ENCODE measurements at regions not wholly inside any gene's neighbourhood (a gene's known extent, or its start where the extent isn't known, plus 50 kb on each side); places are given as distances from the start of the nearest gene placed in this dataset.

GRCh38 chr6:156416391-156416790 is 360.8 kb upstream of the ARID1B start:
- TF ChIP-seq, protein P1, sequence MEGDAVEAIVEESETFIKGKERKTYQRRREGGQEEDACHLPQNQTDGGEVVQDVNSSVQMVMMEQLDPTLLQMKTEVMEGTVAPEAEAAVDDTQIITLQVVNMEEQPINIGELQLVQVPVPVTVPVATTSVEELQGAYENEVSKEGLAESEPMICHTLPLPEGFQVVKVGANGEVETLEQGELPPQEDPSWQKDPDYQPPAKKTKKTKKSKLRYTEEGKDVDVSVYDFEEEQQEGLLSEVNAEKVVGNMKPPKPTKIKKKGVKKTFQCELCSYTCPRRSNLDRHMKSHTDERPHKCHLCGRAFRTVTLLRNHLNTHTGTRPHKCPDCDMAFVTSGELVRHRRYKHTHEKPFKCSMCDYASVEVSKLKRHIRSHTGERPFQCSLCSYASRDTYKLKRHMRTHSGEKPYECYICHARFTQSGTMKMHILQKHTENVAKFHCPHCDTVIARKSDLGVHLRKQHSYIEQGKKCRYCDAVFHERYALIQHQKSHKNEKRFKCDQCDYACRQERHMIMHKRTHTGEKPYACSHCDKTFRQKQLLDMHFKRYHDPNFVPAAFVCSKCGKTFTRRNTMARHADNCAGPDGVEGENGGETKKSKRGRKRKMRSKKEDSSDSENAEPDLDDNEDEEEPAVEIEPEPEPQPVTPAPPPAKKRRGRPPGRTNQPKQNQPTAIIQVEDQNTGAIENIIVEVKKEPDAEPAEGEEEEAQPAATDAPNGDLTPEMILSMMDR (IDR thresholded peaks at IDR 0.05; ENCODE audit: control insufficient read depth, extremely low read depth, insufficient read depth) = no peak
- no peak overlapping the region for H3K4me3 ChIP-seq (ENCODE audit: low read depth, low read length)
- no peak for DNase-seq (ENCODE audit: low read depth)

GRCh38 chr6:156413154-156413553 is 364.0 kb upstream of the ARID1B start:
- TF ChIP-seq, protein P1 (IDR thresholded peaks at IDR 0.05; ENCODE audit: control insufficient read depth, extremely low read depth, insufficient read depth) = no peak
- DNase-seq (ENCODE audit: low read depth) = no peak
- no peak overlapping the region for H3K4me3 ChIP-seq (ENCODE audit: low read depth, low read length)

DNA sequence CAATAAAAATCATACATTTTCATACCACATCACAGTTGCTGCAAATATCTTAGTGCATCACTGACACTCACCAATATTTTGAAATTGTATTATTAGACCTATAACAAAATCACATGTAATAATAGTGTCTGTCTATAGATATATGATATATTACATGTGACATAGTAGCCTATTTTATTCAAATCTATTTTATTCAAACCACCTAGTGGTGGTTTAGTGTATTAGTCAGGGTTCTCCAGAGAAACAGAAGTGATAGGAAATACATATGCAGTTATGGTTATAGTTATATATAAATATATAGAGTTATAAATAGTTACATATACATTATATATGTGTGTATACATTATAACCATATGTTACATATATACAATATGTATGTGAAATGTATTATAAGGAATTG is 366.5 kb upstream of the ARID1B start:
- no peak overlapping the region for H3K4me3 ChIP-seq (ENCODE audit: low read depth, low read length)
- DNase-seq (ENCODE audit: low read depth) = no peak
- TF ChIP-seq, protein P1 (IDR thresholded peaks at IDR 0.05; ENCODE audit: control insufficient read depth, extremely low read depth, insufficient read depth) = 0 out of 2 replicates have a peak, but pooled peaks have one; percentile 3

- no peak overlapping the region for H3K4me3 ChIP-seq (ENCODE audit: low read depth, low read length)
- no peak for DNase-seq (ENCODE audit: low read depth)
- TF ChIP-seq, protein P1 (IDR thresholded peaks at IDR 0.05; ENCODE audit: control insufficient read depth, extremely low read depth, insufficient read depth) = no peak
Observed at GRCh38 chr6:156408655-156409054, 368.5 kb upstream of the ARID1B start.

- DNase-seq (ENCODE audit: low read depth) = no peak
- TF ChIP-seq, protein P1 (IDR thresholded peaks at IDR 0.05; ENCODE audit: control insufficient read depth, extremely low read depth, insufficient read depth) = no peak
- no peak overlapping the region for H3K4me3 ChIP-seq (ENCODE audit: low read depth, low read length)
Observed at GRCh38 chr6:156407334-156407733, 369.8 kb upstream of the ARID1B start.

- DNase-seq (ENCODE audit: low read depth) = no peak
- TF ChIP-seq, protein P1 (IDR thresholded peaks at IDR 0.05; ENCODE audit: control insufficient read depth, extremely low read depth, insufficient read depth) = no peak
- H3K4me3 ChIP-seq (ENCODE audit: low read depth, low read length) = no peak overlapping the region
Observed at GRCh38 chr6:156406688-156407087, 370.5 kb upstream of the ARID1B start.

DNA sequence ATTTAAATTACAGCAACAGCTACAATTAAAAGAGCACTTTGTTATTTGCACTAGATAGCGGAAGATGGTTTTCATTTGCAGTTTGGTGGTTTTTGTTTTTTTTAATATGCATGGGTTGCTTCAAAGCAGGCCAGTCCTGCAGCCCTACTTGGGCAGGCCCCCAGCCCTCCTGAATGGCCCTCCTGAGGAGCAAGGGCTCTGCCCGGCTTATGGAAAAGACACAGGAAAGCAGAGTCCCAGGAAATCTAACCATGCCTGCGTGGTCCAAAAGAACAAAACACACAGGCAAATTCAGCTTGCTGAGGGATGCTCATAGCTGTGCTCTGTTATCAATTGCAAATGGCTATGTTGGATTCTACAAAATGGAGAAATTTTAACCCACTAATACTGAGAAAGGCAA is 371.1 kb upstream of the ARID1B start:
- no peak overlapping the region for H3K4me3 ChIP-seq (ENCODE audit: low read depth, low read length)
- TF ChIP-seq, protein P1 (IDR thresholded peaks at IDR 0.05; ENCODE audit: control insufficient read depth, extremely low read depth, insufficient read depth) = no peak
- no peak for DNase-seq (ENCODE audit: low read depth)

Measured in LNCaP clone FGC (cell line).